GM12878 (cell line): ENCODE measurements at regions not wholly inside any gene's neighbourhood (a gene's known extent, or its start where the extent isn't known, plus 50 kb on each side); places are given as distances from the start of the nearest gene placed in this dataset.

Experiments used
- ATAC-seq: fragments of 200-7000 bp; cut with Tn5 transposase; 3 replicates; pipeline ENCODE4 v1.9.1; 2020; ENCODE audit warnings: mild to moderate bottlenecking, moderate library complexity
- BruUV-seq: library from RNA; stranded (reverse); fragments of 400-500 nt; replicated peaks from 2 replicates; lab custom pipeline; 2021; lab: Mats Ljungman, UMichigan
- CTCF ChIA-PET: fragments of 300-600 bp; sonication (Branson Sonifier 250); formaldehyde crosslinking; extraction: SDS; loops from one replicate; lab custom pipeline; 2021; ENCODE audit warnings: inconsistent platforms; lab: Yijun Ruan, JAX
- POLR2A ChIA-PET: fragments of 350-600 bp; formaldehyde crosslinking; extraction: SDS; loops from one replicate; lab custom pipeline; 2021; ENCODE audit warnings: inconsistent platforms; lab: Charles Lee
- RAD21 ChIA-PET: fragments of 300-600 bp; sonication (Branson Sonifier 250); formaldehyde crosslinking; loops from one replicate; lab custom pipeline; 2023; ENCODE audit warnings: antibody characterized with exemption; ENCODE audit not compliant: unreplicated experiment; lab: Charles Lee
- SMC1A ChIA-PET: fragments of 300-600 bp; sonication (Branson Sonifier 250); formaldehyde crosslinking; loops from one replicate; lab custom pipeline; 2023; ENCODE audit not compliant: unreplicated experiment, uncharacterized antibody; lab: Charles Lee
- DNase-seq: peaks from one replicate; pipeline ENCODE4 v3.0.0-alpha.2; 2011; ENCODE audit warnings: low read depth, low spot score
- FAIRE-seq: peaks from 3 replicates; lab custom pipeline; 2011; peaks lifted over from hg19 to GRCh38; lab: Jason Lieb, UNC
- H2AFZ ChIP-seq: 2 replicates; pipeline ENCODE4 v1.6.0; 2011; ENCODE audit warnings: low read depth, low read length, control low read depth; ENCODE audit not compliant: control insufficient read depth
- H3K27ac ChIP-seq: 2 replicates; pipeline ENCODE4 v1.5.1; 2011; ENCODE audit warnings: control low read depth; ENCODE audit not compliant: control insufficient read depth, insufficient read depth
- H3K27me3 ChIP-seq, 2 experiments: replicated peaks in 1 of 2; 2 replicates each; pipeline versions ENCODE4 v1.6.0 to v1.6.1; 2011; ENCODE audit warnings: low read length in 1 of 2; ENCODE audit not compliant: control insufficient read depth in 2 of 2, insufficient read depth in 2 of 2
- H3K36me3 ChIP-seq, 2 experiments: 2 replicates each; pipeline ENCODE4 v1.5.1; 2011; ENCODE audit warnings: low read length in 1 of 2; ENCODE audit not compliant: control insufficient read depth in 2 of 2, insufficient read depth in 2 of 2
- H3K4me1 ChIP-seq: 2 replicates; pipeline ENCODE4 v1.6.1; 2011; ENCODE audit warnings: mild to moderate bottlenecking, low read length, moderate library complexity, mixed read lengths; ENCODE audit not compliant: control insufficient read depth, insufficient read depth
- H3K4me2 ChIP-seq: 2 replicates; pipeline ENCODE4 v1.6.0; 2011; ENCODE audit warnings: control low read depth; ENCODE audit not compliant: control insufficient read depth, insufficient read depth
- H3K4me3 ChIP-seq: fragments of 200-600 bp; sonication (generic); 2 replicates; pipeline ENCODE4 v1.5.1; 2016
- H3K79me2 ChIP-seq: 2 replicates; pipeline ENCODE4 v1.6.0; 2011; ENCODE audit warnings: low read length; ENCODE audit not compliant: control insufficient read depth, insufficient read depth
- H3K9ac ChIP-seq: 2 replicates; pipeline ENCODE4 v1.8.0; 2011; ENCODE audit warnings: low read length, control low read depth, mixed read lengths; ENCODE audit not compliant: control insufficient read depth, insufficient read depth
- H3K9me3 ChIP-seq: replicated peaks from 3 replicates; pipeline ENCODE4 v1.5.1; 2011; ENCODE audit warnings: mild to moderate bottlenecking, low read length; ENCODE audit not compliant: control insufficient read depth, insufficient read depth
- H4K20me1 ChIP-seq: 2 replicates; pipeline ENCODE4 v1.6.0; 2011; ENCODE audit not compliant: control insufficient read depth, insufficient read depth
- CEBPB ChIP-seq, 2 experiments: fragments of 150-350 bp in 1 of 2; IDR thresholded peaks; 2 replicates each; pipeline ENCODE4 v1.6.1; 2012 to 2014; ENCODE audit warnings: low read depth in 2 of 2, low read length in 2 of 2, borderline replicate concordance in 1 of 2, inconsistent platforms in 1 of 2
- HCFC1 ChIP-seq: fragments of 150-350 bp; IDR thresholded peaks from 2 replicates; pipeline ENCODE4 v1.6.1; 2014; ENCODE audit warnings: low read length
- JUNB ChIP-seq: IDR thresholded peaks from 2 replicates; pipeline ENCODE4 v1.6.1; 2016; ENCODE audit warnings: antibody characterized with exemption, mild to moderate bottlenecking
- LARP7 ChIP-seq: fragments of 450-650 bp; IDR thresholded peaks from 2 replicates; pipeline ENCODE4 v1.6.1; 2017; ENCODE audit warnings: mild to moderate bottlenecking
- NFIC ChIP-seq: IDR thresholded peaks from 2 replicates; pipeline ENCODE4 v1.6.1; 2012; ENCODE audit warnings: low read depth, mild to moderate bottlenecking, inconsistent platforms, low read length, moderate library complexity
- NR2C2 ChIP-seq: IDR thresholded peaks from 2 replicates; pipeline ENCODE4 v1.6.1; 2011; ENCODE audit warnings: borderline replicate concordance, low read depth; ENCODE audit not compliant: control insufficient read depth, insufficient read length
- PKNOX1 ChIP-seq: fragments of 450-650 bp; IDR thresholded peaks from 2 replicates; pipeline ENCODE4 v1.6.1; 2016; ENCODE audit warnings: mild to moderate bottlenecking
- REST ChIP-seq: IDR thresholded peaks from 2 replicates; pipeline ENCODE4 v1.6.1; 2012; ENCODE audit warnings: mild to moderate bottlenecking, low read depth, low read length
- USF1 ChIP-seq: IDR thresholded peaks from 2 replicates; pipeline ENCODE4 v1.6.1; 2011; ENCODE audit warnings: borderline replicate concordance, low read depth, mild to moderate bottlenecking, moderate library complexity, mixed read lengths, low read length; ENCODE audit not compliant: insufficient read depth; ENCODE audit errors: extremely low read length
- ZSCAN29 ChIP-seq: fragments of 450-650 bp; IDR thresholded peaks from 2 replicates; pipeline ENCODE4 v1.6.1; 2017; ENCODE audit warnings: mild to moderate bottlenecking, moderate library complexity
- WGBS: methylation state at CpG from one replicate; pipeline ENCODE4 v1.1.6; 2016; ENCODE audit warnings: low lambda C conversion rate; ENCODE audit not compliant: insufficient replicate concordance, insufficient coverage; ENCODE audit errors: missing lambda C conversion rate; 5-methylcytosine and 5-hydroxymethylcytosine counted together
- in situ Hi-C: fragments of 300-500 bp; cut with MboI; formaldehyde crosslinking; loops from 9 replicates; pipeline ENCODE4 v1.14.3; 2018; ENCODE audit warnings: mixed read lengths
- intact Hi-C: fragments of 100-400 bp; cut with micrococcal nuclease; formaldehyde crosslinking; loops from one replicate; pipeline ENCODE4 v1.14.2; 2022; ENCODE audit not compliant: unreplicated experiment

GRCh38 chr13:73244467-73244866, 185.7 kb downstream of the KLF5 start:
- FAIRE-seq (no peak), DNase-seq (no peak), ATAC-seq (no peak)
- RAD21 ChIA-PET: no interaction called here
- H2AFZ ChIP-seq: no peak overlapping the region
- no peak overlapping the region for H3K27ac ChIP-seq
- no peaks in the 10 kb centered on the region for H3K36me3 ChIP-seq
- H3K9me3 ChIP-seq: no peaks in the 10 kb centered on the region
- intact Hi-C loops (no loop called here), in situ Hi-C loops (no loop called here)
- BruUV-seq: no TSS peak
- H3K27me3 ChIP-seq: no peaks in the 10 kb centered on the region
- 44% methylated on average over 3 of the region's 4 CpGs for WGBS
- H3K79me2 ChIP-seq: no peaks in the 10 kb centered on the region
- H3K4me1 ChIP-seq: no peaks in the 10 kb centered on the region
- no peak for TF ChIP-seq HCFC1
- no peak for TF ChIP-seq NR2C2
- no peak for TF ChIP-seq LARP7
- no peak for TF ChIP-seq PKNOX1
- no peak for TF ChIP-seq ZSCAN29
- TF ChIP-seq USF1: no peak
- TF ChIP-seq CEBPB (IDR thresholded peaks at IDR 0.05; ENCODE audit: borderline replicate concordance in 1 of 2, low read depth in 2 of 2, low read length in 2 of 2): no peak
- no peak for TF ChIP-seq REST
- TF ChIP-seq NFIC: no peak
- no peak for TF ChIP-seq JUNB
- no peak overlapping the region for H3K9ac ChIP-seq
- no peak overlapping the region for H3K4me3 ChIP-seq
- SMC1A ChIA-PET: no interaction called here
- CTCF ChIA-PET: no interaction called here
- POLR2A ChIA-PET: no interaction called here
- no peaks in the 10 kb centered on the region for H4K20me1 ChIP-seq
- no peak overlapping the region for H3K4me2 ChIP-seq
